ENCODE measurements at regions not wholly inside any gene's neighbourhood (a gene's known extent, or its start where the extent isn't known, plus 50 kb on each side); places are given as distances from the start of the nearest gene placed in this dataset.

DNA sequence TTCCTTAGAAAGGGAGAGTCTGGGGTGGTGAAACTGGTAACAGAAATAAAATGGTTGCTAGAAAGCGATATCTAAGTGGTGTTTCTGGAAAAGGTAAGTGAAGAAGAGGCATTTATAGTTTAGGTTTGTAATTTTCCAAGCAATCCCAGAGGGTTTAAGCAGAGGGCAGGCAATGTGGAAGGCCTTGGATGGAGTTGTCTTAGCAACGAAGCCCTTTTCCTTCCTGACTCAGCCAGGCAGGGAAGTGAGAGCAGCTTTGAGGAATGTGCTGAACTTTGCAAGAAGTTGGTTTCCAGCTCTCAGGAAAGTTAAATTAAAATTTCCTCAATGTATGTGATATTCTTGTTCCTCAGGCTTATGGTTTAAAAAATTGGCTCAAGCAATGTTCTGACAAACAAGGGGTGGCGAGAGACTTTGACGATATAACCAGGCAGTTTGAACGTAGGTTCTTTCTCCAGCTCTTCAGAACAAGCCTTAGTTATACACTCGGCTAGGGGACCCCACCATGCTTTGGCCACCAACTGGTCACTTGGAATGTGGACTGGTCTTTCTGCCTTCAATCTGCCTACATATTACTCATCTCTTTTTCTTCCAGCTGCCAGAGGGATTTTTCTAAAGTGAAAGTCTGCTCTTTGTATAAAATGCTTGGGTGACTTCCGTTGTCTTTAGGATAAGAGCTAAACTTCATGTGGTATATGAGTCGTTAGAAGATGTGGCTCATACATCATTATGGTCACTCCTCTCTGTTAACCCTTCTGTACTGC, 66.9 kb upstream of the SLC25A13 start:
- TF ChIP-seq, protein P1, sequence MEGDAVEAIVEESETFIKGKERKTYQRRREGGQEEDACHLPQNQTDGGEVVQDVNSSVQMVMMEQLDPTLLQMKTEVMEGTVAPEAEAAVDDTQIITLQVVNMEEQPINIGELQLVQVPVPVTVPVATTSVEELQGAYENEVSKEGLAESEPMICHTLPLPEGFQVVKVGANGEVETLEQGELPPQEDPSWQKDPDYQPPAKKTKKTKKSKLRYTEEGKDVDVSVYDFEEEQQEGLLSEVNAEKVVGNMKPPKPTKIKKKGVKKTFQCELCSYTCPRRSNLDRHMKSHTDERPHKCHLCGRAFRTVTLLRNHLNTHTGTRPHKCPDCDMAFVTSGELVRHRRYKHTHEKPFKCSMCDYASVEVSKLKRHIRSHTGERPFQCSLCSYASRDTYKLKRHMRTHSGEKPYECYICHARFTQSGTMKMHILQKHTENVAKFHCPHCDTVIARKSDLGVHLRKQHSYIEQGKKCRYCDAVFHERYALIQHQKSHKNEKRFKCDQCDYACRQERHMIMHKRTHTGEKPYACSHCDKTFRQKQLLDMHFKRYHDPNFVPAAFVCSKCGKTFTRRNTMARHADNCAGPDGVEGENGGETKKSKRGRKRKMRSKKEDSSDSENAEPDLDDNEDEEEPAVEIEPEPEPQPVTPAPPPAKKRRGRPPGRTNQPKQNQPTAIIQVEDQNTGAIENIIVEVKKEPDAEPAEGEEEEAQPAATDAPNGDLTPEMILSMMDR (conservative IDR thresholded peaks at IDR 0.05 in 1 of 2, IDR thresholded peaks at IDR 0.05 in 1 of 2; ENCODE audit: extremely low read depth in 1 of 2, insufficient read depth in 1 of 2, low read depth in 1 of 2, low read length in 2 of 2): no peak
- TF ChIP-seq EZH2 (IDR thresholded peaks at IDR 0.05; ENCODE audit: borderline replicate concordance, low read length): no peak
